ENCODE measurements at regions not wholly inside any gene's neighbourhood (a gene's known extent, or its start where the extent isn't known, plus 50 kb on each side); places are given as distances from the start of the nearest gene placed in this dataset.

DNA sequence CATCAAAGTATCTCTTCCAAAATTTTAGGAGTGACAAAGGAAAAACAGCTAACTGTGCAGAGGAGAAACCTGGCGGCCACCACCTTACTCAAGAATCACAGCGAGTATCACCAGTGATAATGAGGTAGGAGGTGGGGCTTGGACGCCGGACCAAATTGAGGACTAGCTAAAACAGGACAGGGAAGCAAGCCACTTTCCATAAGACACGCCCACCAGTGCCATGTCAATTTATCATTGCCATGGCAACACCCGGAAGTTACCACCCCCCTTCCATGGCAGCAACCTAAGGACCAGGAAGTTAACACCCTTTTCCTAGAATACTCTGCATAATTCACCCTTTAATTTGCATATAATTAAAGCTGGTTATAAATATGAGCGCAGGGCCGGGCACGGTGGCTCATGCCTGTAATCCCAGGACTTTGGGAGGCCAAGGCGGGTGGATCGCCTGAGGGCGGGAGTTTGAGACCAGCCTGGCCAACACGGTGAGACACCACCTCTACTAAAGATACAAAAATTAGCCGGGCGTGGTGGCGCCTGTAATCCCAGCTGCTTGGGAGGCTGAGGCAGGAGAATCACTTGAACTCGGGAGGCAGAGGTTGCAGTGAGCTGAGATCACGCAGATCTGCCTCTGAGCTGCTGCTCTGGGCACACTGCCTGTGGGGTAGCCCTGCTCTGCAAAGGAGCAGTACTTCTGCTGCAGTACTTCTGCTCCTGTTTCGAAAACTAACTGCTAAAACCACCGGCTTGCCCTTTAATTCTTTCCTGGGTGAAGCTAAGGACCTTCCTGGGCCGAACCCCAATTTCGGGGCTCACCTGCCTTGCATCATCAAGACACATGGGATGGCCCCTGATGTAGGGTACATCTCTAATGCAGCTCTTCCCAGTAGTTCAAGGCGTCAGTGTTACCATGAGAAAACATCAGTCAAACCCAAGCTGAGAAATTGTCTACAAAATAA is 116.7 kb downstream of the HMX1 start:
- peak; percentile 4 for DNase-seq

- DNase-seq = peak; percentile 10
These were observed 123.4 kb downstream of the HMX1 start for GRCh38 chr4:8748236-8748575.

DNA sequence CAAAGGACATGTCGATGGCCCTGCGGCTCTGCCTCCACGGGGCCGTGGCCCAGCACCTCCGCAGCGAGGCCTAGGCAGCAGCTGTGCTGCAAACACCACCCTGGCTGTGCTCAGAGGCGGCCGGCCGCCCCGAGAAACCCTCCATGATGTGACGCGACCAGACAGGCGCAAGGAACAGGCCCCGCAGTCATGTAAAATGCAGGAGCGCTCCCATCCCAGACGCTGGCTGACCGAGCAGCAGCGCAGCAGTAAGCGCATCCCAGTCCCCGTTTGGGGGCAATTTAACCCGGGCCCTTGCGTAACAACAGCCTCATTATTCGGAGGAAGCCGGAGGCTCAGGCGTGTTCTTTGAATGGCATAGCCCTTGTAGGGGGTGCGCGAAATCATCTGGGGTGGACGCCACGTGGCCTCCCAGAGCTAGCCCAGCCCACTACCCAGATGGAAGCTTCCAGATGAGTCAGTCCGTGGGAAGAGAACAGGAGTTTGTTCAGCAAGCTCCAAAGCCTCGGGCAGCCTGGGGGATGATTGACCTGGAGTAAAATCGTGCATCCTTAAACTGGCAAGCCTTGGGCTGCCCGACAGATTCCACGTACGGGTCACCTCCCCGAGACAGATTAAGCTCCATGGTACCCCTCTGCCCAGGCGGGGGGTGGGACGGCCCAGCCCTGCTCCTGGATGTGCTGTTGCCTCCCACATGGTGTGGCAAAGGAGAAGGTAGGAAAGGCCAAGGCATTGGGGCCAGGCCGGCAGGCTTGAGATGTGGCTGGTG is 124.0 kb downstream of the HMX1 start:
- peak; percentile 15 for DNase-seq

- DNase-seq = peak; percentile 6
These were observed 124.8 kb downstream of the HMX1 start for GRCh38 chr4:8746523-8747466.

- no peak for DNase-seq
These were observed 125.8 kb downstream of the HMX1 start for GRCh38 chr4:8745826-8746225.

DNA sequence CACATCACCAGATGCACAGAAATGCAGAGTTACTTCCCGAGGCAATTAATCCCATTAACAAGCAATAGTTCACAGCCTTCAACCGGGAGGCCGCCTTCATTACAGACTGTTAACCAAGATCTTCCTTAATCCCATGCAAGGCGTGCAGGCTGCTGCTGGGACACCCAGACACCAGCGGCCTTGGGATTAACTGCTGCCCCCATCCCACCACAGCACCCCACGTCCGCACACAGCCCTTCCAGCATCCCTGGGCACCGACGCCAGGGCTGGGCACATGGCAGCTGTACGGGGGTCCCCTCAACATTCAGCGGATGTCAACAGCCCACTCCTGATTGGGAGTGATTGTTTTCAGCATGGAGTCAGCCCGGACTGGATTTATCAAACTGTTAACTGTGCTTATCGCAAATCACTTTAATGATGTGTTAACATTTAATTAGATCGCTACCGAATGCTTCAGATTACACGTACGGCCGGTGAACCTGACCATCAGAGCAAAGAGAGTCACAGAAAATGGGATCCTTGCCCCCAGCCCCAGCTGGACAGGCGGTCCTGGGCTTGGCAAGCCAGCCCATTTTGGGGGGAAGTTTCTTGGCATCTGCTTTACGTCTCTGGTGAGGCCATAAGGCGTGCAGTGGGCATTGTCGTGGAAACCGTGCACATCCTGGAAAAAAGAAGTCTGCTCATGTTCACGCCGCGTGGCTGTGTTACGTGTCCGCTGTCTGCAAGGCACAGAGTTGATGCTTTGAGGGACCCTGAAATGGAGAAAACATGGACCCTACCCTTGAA is 126.4 kb downstream of the HMX1 start:
- no peak for DNase-seq

- no peak for DNase-seq
These were observed 127.4 kb downstream of the HMX1 start for GRCh38 chr4:8744083-8744805.

GRCh38 chr4:8742546-8742945 is 129.1 kb downstream of the HMX1 start:
- no peak for DNase-seq

DNA sequence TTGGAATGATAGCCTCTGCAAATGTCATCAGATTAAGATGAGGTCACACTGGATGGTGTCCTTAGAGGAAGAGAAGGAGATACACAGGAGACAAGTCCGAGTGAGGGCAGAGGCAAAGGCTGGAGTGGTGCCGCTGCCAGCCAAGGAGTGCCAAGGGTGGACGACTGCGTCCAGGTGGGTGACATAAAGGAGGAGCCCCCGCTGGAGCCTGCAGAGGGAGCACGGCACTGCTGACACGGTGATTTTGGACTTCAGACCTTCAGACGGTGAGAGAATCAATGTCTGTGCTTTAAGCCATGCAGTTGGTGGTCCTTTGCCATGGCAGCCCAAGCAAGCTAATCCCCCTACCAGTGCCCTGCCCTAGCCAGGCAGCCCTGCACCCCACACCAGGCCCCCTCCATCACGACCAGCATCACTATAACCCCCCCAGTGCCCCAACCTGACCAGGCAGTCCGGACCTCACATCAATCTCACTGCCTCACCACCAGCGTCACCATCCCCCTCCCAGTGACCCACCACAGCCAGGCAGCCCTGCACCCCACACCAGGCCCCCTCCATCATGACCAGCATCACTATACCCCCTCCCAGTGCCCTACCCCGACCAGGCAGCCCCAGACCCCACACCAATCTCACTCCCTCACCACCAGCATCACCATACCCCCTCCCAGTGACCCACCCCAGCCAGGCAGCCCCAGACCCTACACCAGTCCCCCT is 130.0 kb downstream of the HMX1 start:
- DNase-seq = no peak

- no peak for DNase-seq
These were observed 130.8 kb downstream of the HMX1 start for GRCh38 chr4:8740666-8741395.

DNA sequence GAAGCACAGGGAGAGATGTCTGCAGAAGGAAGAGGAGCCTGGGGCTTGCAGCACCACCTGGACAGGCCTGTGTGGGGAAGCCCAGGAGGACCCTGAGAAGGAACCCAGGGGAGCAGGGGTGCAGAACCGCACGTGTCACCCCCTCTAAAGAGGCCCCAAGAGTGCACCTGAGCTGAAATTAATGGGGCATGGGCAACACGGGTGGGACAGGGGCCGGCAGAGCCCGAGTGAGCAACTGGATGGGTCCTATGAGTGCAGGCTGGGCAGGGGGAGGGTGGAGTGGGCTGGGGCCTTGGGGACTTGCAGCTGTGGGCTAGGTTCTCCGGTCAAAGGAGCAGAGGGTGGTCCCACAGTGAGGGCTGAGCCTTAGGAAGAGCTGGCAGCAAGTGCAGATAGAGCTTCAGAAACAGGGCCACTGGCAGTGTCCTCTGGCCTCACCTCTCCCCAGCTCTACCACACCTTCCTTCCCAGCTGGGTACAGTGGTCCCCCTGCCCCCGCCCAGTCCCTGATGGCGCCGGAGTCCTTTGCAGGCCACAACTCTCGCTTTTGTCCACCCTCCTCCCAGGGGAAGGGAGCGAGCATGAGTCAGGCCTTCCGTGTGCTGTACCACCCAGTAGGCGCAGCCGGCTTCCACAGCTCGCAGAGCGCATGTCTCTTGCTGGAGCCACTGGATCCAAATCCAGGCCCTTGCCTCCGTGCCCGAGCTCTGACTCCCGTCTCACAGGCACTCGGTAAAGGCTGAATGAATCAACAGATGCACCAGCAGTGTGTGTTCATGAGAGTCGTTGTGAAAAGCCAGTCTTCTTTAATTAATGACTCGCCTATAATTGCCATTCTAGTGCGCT is 131.6 kb downstream of the HMX1 start:
- DNase-seq = no peak

GRCh38 chr4:8739317-8739716 is 132.3 kb downstream of the HMX1 start:
- DNase-seq = no peak

DNA sequence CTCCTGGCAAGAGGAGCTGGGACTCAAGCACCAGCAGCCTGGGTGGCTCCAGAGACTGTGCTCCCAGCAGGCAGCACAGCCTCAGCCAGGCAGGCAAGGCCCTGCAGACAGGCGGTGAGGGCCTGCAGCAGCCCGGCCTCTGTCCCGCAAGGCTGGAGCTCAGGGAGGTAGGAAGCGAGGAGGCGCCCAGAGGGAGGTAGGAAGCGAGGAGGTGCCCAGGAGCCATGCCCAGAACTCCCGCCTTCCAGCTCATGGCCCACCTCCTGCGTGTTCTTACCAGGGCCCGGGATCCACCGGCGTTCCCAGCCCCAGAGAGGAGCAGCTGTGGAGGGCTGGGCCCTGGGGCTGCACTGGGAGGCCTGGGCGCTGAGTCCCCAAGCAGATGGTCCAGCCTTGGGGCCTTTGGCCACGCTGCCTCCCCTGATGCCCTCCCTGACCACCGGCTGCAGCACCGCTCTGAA is 133.1 kb downstream of the HMX1 start:
- DNase-seq = no peak

GRCh38 chr4:8737601-8738279 is 133.9 kb downstream of the HMX1 start:
- DNase-seq = no peak

DNA sequence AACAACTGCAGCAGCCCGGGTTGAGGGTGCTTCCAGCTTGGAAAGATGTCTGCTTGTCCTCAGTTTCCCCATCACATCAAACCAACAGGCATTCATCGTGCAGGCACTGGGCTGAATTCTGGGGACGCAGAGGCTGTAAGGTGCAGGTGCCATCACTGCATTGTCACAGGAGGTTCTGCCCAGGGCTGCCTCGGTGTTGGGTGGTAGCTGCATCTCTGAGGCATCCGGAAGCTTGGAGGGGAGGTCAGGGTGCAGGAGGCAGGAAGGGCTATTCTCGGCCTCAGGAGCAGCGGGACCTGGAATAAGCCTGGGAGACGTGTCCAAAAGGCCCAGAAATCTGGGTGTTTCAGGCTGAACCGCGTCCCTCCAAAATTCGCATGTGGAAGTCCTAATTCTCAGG is 134.6 kb downstream of the HMX1 start:
- no peak for DNase-seq

DNA sequence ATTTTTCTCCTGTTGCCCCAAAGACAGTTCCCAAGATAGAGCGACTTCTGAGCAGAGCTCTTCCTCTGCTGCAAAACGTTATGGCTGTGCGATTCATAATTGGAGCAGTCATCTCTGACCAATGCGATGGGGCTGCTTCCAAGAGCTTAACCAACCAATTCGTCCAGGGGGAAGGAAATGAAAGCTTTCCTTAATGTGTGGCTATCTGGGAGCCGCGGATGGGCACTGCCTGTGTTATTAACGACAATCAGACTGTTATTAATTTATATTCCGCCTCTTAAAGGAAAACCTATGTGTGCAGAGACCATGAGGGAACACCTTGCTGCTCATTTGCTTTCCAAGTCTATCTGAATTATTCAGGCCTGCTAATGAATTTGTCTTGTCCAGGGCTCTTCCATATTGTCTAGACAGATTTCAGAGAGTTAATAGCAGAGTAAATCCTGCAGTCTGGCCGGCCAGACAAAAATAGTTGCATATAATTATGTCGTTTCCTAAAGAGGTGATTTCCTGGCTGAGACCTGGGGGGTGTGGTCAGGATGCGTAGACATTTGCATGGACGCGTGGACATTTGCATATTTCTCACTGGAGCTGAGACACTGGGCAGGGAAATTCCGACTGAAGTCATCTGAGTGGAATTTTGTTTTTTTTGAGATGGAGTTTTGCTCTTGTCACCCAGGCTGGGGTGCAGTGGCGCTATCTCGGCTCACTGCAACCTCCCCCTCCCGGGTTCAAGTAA is 135.4 kb downstream of the HMX1 start:
- no peak for DNase-seq

DNA sequence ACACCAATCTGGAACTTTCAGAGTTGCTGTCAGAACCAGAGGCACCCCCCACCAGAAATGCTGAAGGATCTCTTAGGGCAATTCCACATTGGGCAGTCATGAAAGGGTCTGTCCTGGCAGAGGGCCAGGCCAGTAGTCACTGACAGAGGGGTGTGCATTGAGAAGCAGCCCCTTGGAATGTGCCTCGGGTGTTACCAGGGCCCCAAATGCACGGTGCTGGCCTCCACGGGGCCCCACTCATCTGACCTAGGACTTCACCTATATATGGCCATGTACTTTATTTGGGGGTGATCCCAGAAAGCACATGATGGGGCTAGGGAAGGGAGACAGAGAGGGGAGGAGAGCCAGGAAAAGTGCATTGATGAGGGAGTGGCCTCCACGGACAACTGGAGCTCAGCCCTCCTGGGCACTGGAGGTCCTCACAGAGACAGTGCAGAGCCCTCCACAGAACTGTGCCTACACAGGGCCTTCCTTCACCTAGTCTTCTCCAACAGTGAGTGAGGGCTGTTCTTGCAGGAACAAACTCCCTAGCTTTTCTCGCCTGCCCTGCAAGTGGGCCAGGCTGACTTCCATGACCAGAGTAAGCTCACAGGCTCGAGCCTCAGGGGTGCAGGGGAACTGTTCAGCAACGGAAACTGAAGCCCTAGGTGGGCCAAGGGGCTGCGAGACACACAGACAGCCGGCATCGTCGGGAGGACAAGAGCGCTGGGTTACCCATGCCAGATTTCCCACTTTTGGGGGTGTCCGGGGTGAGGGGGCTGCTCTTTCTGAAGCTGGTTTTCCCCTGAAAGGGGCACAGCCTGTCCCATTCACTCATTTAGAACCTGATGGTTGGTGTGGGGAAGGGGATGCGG is 136.2 kb downstream of the HMX1 start:
- DNase-seq = no peak
